ENCODE measurements at regions not wholly inside any gene's neighbourhood (a gene's known extent, or its start where the extent isn't known, plus 50 kb on each side); places are given as distances from the start of the nearest gene placed in this dataset.
"Not testable (repeated sequence)": the region's sequence is repeated elsewhere in the genome, so short reads cannot be mapped to it uniquely, and the experiment has no call there.

DNA sequence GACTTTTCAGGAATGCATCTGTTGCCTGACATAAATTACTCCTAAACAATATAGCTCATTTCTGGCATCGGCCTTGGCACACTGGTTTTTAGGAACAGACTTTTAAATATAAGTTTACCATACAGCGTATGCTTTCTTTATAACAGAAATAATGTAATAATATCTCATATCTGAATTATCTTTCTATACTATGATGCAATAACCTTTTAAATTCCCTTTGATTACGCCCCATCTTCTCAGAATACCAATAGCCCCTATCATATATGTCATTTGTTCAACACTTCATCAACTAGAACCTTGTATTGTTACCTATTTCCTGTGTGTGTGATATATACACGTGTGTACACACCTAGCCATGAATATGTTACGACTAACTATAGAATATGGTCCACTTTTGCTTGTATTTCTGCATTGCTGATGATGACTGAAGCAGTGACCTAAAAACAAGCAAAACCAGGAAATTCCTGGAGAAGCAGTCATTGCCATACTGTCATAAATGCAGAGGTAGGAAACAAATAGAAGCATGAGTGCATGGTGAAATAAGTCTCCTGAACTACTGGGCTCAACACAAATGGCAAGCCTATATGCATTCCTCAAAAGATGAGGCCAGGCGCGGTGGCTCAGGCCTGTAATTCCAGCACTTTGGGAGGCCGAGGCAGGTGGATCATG is 618.4 kb upstream of the NRP1 start:
- no peak for ATAC-seq

- ATAC-seq, result no peak
Observed at GRCh38 chr10:33950206-33950605, 615.7 kb upstream of the NRP1 start.

GRCh38 chr10:33947544-33947943 is 613.1 kb upstream of the NRP1 start:
- ATAC-seq, result no peak

- no peak for ATAC-seq
Observed at GRCh38 chr10:33945051-33945450, 610.6 kb upstream of the NRP1 start.

- no peak for ATAC-seq
Observed at GRCh38 chr10:33942508-33942907, 608.0 kb upstream of the NRP1 start.

- no peak for ATAC-seq
Observed at GRCh38 chr10:33939892-33940291, 605.4 kb upstream of the NRP1 start.

GRCh38 chr10:33939410-33939809 is 604.9 kb upstream of the NRP1 start:
- ATAC-seq, result no peak

- no peak for ATAC-seq
Observed at GRCh38 chr10:33938001-33938400, 603.5 kb upstream of the NRP1 start.

DNA sequence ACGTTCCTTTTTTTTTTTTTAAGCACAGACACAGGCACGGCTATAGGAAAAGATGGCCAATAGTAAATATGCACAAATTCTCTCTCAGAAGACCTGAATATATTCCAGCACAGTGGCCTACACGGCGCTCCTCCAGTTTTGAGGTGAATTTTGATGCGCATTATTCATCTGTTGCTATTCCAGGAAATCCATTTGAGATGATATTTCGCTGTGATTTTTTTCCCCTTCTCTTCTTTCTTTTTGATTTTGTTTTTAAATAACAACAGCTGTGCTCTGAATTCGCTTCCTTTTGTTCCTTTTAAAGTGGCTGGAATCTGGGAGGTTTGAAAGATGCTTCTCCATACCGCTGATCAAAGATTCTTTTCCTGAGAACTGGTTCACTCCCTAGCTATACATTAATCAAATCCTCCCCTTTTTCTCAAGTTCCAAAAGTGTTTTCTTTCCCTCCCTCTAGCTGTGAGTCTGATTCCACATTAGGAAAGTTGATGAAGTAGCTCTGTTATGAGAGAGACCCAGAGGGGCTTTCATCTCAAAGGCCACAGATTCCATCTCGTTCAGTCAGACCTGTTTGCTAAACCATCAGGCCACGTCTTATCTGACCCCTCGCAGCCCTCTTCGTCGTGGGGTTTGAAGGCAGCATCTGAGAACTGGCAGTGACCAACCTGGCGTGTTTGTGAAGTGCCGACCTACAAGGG is 602.7 kb upstream of the NRP1 start:
- ATAC-seq, result no peak

- ATAC-seq, result no peak
Observed at GRCh38 chr10:33935350-33935749, 600.9 kb upstream of the NRP1 start.

- no peak for ATAC-seq
Observed at GRCh38 chr10:33930079-33930478, 595.6 kb upstream of the NRP1 start.

- ATAC-seq, result no peak
Observed at GRCh38 chr10:33927347-33927746, 592.9 kb upstream of the NRP1 start.

DNA sequence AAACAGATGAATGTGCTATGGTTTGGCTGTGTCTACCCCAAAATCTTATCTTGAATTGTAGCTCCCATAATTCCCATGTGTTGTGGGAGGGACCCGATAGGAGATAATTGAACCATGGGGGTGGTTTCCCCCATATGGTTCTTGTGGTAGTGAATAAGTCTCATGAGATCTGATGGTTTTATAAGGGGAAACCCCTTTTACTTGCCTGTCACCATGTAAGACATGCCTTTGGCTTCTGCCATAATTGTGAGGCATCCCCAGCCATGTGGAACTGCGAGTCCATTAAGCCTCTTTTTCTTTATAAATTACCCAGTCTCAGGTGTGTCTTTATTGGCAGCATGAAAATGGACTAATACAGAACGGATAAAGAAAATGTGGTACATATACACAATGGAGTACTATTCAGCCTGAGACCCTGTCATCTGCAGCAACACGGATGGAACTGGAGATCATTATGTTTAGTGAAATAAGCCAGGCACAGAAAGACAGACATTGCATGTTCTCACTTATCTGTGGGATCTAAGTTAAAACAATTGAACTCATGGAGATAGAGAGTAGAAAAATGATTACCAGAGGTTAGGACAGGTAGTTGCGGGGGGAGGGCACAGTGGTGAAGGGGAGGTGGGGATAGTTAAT is 587.6 kb upstream of the NRP1 start:
- no peak for ATAC-seq

DNA sequence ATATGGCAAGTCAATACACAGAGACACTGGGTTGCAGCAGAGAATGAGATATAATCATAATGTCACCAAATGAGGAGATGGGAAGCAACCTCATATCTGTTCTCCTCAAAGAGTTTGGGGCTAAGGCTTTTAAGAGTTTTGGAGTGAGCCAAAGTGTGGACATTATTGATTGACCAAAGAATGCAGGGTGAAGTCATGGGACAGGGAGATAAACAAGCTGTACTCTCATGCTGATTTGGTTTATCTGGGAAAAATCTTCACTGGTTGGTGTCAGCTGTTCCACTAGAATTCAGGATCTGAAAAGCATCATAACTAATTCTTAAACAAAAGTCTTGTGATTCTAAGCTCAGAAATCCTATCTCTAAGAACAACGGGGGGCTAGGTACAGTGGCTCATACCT is 585.9 kb upstream of the NRP1 start:
- no peak for ATAC-seq

GRCh38 chr10:33919244-33919643 is 584.8 kb upstream of the NRP1 start:
- no peak for ATAC-seq

DNA sequence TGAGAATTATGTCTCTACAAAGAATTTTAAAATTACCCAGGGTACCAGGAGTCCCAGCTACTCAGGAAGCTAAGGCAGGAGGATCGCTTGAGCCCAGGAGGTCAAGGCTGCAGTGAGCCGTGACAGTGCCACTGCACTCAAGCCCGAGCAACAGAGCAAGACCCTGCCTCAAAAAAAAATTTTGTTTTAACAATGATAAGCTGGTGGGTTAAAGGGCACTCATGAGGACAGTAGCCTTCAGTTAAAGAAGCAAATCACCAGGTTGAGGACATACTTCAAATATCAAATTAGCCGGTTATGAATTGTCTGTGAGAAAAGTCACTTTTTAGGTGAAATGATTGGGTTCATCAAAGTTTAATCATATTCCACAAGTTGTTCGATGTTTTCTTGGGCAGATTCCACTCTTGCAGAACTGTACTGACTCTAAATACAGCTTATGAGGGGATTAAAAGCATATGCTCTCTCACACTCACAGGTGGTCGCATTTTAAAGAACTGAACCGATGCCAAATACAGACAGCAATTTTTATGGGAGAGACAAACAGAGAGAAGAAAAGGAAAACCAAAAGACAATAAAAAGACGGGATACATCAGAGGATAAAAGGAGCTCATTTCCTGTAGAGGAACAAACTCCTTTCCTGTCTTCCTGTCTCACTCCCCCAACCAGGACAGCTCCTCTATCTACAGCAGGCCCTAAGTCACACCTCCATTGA is 582.8 kb upstream of the NRP1 start:
- no peak for ATAC-seq

GRCh38 chr10:33914746-33915145 is 580.3 kb upstream of the NRP1 start:
- no peak for ATAC-seq

GRCh38 chr10:33913194-33913593 is 578.7 kb upstream of the NRP1 start:
- ATAC-seq, result no peak

GRCh38 chr10:33909476-33909875 is 575.0 kb upstream of the NRP1 start:
- ATAC-seq, result not testable (repeated sequence)

- ATAC-seq, result no peak
Observed at GRCh38 chr10:33901166-33901565, 566.7 kb upstream of the NRP1 start.

- no peak for ATAC-seq
Observed at GRCh38 chr10:33900596-33900995, 566.1 kb upstream of the NRP1 start.

GRCh38 chr10:33899578-33900531 is 565.4 kb upstream of the NRP1 start:
- no peak for ATAC-seq

All from activated CD4-positive, CD25-positive, alpha-beta regulatory T cell treated with anti-CD3 and anti-CD28 coated beads, Interleukin-2, amount 50 U/mL, for 24 hours (primary cell).